GM12878 (cell line): ENCODE measurements at regions not wholly inside any gene's neighbourhood (a gene's known extent, or its start where the extent isn't known, plus 50 kb on each side); places are given as distances from the start of the nearest gene placed in this dataset.

Experiments
- ATAC-seq: fragments of 200-7000 bp; cut with Tn5 transposase; 3 replicates; pipeline ENCODE4 v1.9.1; 2020; ENCODE audit warnings: mild to moderate bottlenecking, moderate library complexity
- BruUV-seq: library from RNA; stranded (reverse); fragments of 400-500 nt; replicated peaks from 2 replicates; lab custom pipeline; 2021; lab: Mats Ljungman, UMichigan
- CTCF ChIA-PET: fragments of 300-600 bp; sonication (Branson Sonifier 250); formaldehyde crosslinking; extraction: SDS; loops from one replicate; lab custom pipeline; 2021; ENCODE audit warnings: inconsistent platforms; lab: Yijun Ruan, JAX
- POLR2A ChIA-PET: fragments of 350-600 bp; formaldehyde crosslinking; extraction: SDS; loops from one replicate; lab custom pipeline; 2021; ENCODE audit warnings: inconsistent platforms; lab: Charles Lee
- RAD21 ChIA-PET: fragments of 300-600 bp; sonication (Branson Sonifier 250); formaldehyde crosslinking; loops from one replicate; lab custom pipeline; 2023; ENCODE audit warnings: antibody characterized with exemption; ENCODE audit not compliant: unreplicated experiment; lab: Charles Lee
- SMC1A ChIA-PET: fragments of 300-600 bp; sonication (Branson Sonifier 250); formaldehyde crosslinking; loops from one replicate; lab custom pipeline; 2023; ENCODE audit not compliant: unreplicated experiment, uncharacterized antibody; lab: Charles Lee
- DNase-seq: peaks from one replicate; pipeline ENCODE4 v3.0.0-alpha.2; 2011; ENCODE audit warnings: low read depth, low spot score
- FAIRE-seq: peaks from 3 replicates; lab custom pipeline; 2011; peaks lifted over from hg19 to GRCh38; lab: Jason Lieb, UNC
- H2AFZ ChIP-seq: 2 replicates; pipeline ENCODE4 v1.6.0; 2011; ENCODE audit warnings: low read depth, low read length, control low read depth; ENCODE audit not compliant: control insufficient read depth
- H3K27ac ChIP-seq: 2 replicates; pipeline ENCODE4 v1.5.1; 2011; ENCODE audit warnings: control low read depth; ENCODE audit not compliant: control insufficient read depth, insufficient read depth
- H3K27me3 ChIP-seq, 2 experiments: replicated peaks in 1 of 2; 2 replicates each; pipeline versions ENCODE4 v1.6.0 to v1.6.1; 2011; ENCODE audit warnings: low read length in 1 of 2; ENCODE audit not compliant: control insufficient read depth in 2 of 2, insufficient read depth in 2 of 2
- H3K36me3 ChIP-seq, 2 experiments: 2 replicates each; pipeline ENCODE4 v1.5.1; 2011; ENCODE audit warnings: low read length in 1 of 2; ENCODE audit not compliant: control insufficient read depth in 2 of 2, insufficient read depth in 2 of 2
- H3K4me1 ChIP-seq: 2 replicates; pipeline ENCODE4 v1.6.1; 2011; ENCODE audit warnings: mild to moderate bottlenecking, low read length, moderate library complexity, mixed read lengths; ENCODE audit not compliant: control insufficient read depth, insufficient read depth
- H3K4me2 ChIP-seq: 2 replicates; pipeline ENCODE4 v1.6.0; 2011; ENCODE audit warnings: control low read depth; ENCODE audit not compliant: control insufficient read depth, insufficient read depth
- H3K4me3 ChIP-seq: fragments of 200-600 bp; sonication (generic); 2 replicates; pipeline ENCODE4 v1.5.1; 2016
- H3K79me2 ChIP-seq: 2 replicates; pipeline ENCODE4 v1.6.0; 2011; ENCODE audit warnings: low read length; ENCODE audit not compliant: control insufficient read depth, insufficient read depth
- H3K9ac ChIP-seq: 2 replicates; pipeline ENCODE4 v1.8.0; 2011; ENCODE audit warnings: low read length, control low read depth, mixed read lengths; ENCODE audit not compliant: control insufficient read depth, insufficient read depth
- H3K9me3 ChIP-seq: replicated peaks from 3 replicates; pipeline ENCODE4 v1.5.1; 2011; ENCODE audit warnings: mild to moderate bottlenecking, low read length; ENCODE audit not compliant: control insufficient read depth, insufficient read depth
- H4K20me1 ChIP-seq: 2 replicates; pipeline ENCODE4 v1.6.0; 2011; ENCODE audit not compliant: control insufficient read depth, insufficient read depth
- BCLAF1 ChIP-seq: fragments of 450-650 bp; IDR thresholded peaks from 2 replicates; pipeline ENCODE4 v1.6.1; 2017; ENCODE audit warnings: antibody characterized with exemption, mild to moderate bottlenecking, moderate library complexity
- BHLHE40 ChIP-seq, 2 experiments: fragments of 450-650 bp in 1 of 2; IDR thresholded peaks; 2 replicates each; pipeline ENCODE4 v1.6.1; 2011 to 2017; ENCODE audit warnings: low read depth in 2 of 2, borderline replicate concordance in 1 of 2, improper control_type of control experiment in 1 of 2, low read length in 1 of 2, mild to moderate bottlenecking in 1 of 2
- IKZF1 ChIP-seq: fragments of 450-650 bp; conservative IDR thresholded peaks from 2 replicates; pipeline ENCODE4 v1.6.1; 2017; ENCODE audit warnings: antibody characterized with exemption, mild to moderate bottlenecking
- JUNB ChIP-seq: IDR thresholded peaks from 2 replicates; pipeline ENCODE4 v1.6.1; 2016; ENCODE audit warnings: antibody characterized with exemption, mild to moderate bottlenecking
- KAT2A ChIP-seq: conservative IDR thresholded peaks from 2 replicates; pipeline ENCODE4 v1.6.1; 2011; ENCODE audit warnings: low read depth, low read length; ENCODE audit not compliant: control insufficient read depth
- MEF2A ChIP-seq: IDR thresholded peaks from 2 replicates; pipeline ENCODE4 v1.6.1; 2011; ENCODE audit warnings: low read depth, mild to moderate bottlenecking, low read length, moderate library complexity; ENCODE audit not compliant: insufficient read depth
- MEF2B ChIP-seq: fragments of 450-650 bp; IDR thresholded peaks from 2 replicates; pipeline ENCODE4 v1.6.1; 2018; ENCODE audit warnings: mild to moderate bottlenecking, moderate library complexity; ENCODE audit not compliant: partially characterized antibody, poor library complexity, severe bottlenecking
- MLLT1 ChIP-seq: fragments of 450-650 bp; IDR thresholded peaks from 2 replicates; pipeline ENCODE4 v1.6.1; 2016; ENCODE audit warnings: mild to moderate bottlenecking
- MXI1 ChIP-seq: fragments of 150-350 bp; IDR thresholded peaks from 2 replicates; pipeline ENCODE4 v1.6.1; 2011; ENCODE audit warnings: low read depth, mild to moderate bottlenecking, inconsistent platforms, low read length, improper control_type of control experiment
- MYB ChIP-seq: fragments of 150-350 bp; IDR thresholded peaks from 2 replicates; pipeline ENCODE4 v1.6.1; 2014; ENCODE audit warnings: mild to moderate bottlenecking, low read depth, low read length, borderline replicate concordance
- NBN ChIP-seq: fragments of 450-650 bp; IDR thresholded peaks from 2 replicates; pipeline ENCODE4 v1.6.1; 2016
- NFYB ChIP-seq: IDR thresholded peaks from 2 replicates; pipeline ENCODE4 v1.6.1; 2011; ENCODE audit warnings: low read depth, mild to moderate bottlenecking, low read length, improper control_type of control experiment, moderate library complexity; ENCODE audit not compliant: insufficient read depth
- POLR2AphosphoS2 ChIP-seq: IDR thresholded peaks from 2 replicates; pipeline ENCODE4 v1.6.1; 2011; ENCODE audit warnings: low read depth, mild to moderate bottlenecking, low read length, improper control_type of control experiment, moderate library complexity
- RCOR1 ChIP-seq: conservative IDR thresholded peaks from 2 replicates; pipeline ENCODE4 v1.6.1; 2012; ENCODE audit warnings: low read depth, low read length, improper control_type of control experiment
- TCF3 ChIP-seq: IDR thresholded peaks from 2 replicates; pipeline ENCODE4 v1.6.1; 2012; ENCODE audit warnings: low read depth, mild to moderate bottlenecking, low read length, borderline replicate concordance; ENCODE audit not compliant: insufficient read depth
- YY1 ChIP-seq: IDR thresholded peaks from 2 replicates; pipeline ENCODE4 v1.6.1; 2011; ENCODE audit warnings: low read depth, mild to moderate bottlenecking, low read length
- ZNF687 ChIP-seq: fragments of 450-650 bp; IDR thresholded peaks from 2 replicates; pipeline ENCODE4 v1.6.1; 2017; ENCODE audit warnings: mild to moderate bottlenecking, moderate library complexity
- WGBS: methylation state at CpG from one replicate; pipeline ENCODE4 v1.1.6; 2016; ENCODE audit warnings: low lambda C conversion rate; ENCODE audit not compliant: insufficient replicate concordance, insufficient coverage; ENCODE audit errors: missing lambda C conversion rate; 5-methylcytosine and 5-hydroxymethylcytosine counted together
- in situ Hi-C: fragments of 300-500 bp; cut with MboI; formaldehyde crosslinking; loops from 9 replicates; pipeline ENCODE4 v1.14.3; 2018; ENCODE audit warnings: mixed read lengths
- intact Hi-C: fragments of 100-400 bp; cut with micrococcal nuclease; formaldehyde crosslinking; loops from one replicate; pipeline ENCODE4 v1.14.2; 2022; ENCODE audit not compliant: unreplicated experiment

GRCh38 chr14:23895053-23895419 is 58.5 kb upstream of the DHRS4 start:
- RAD21 ChIA-PET = no interaction called here
- no peak overlapping the region for H3K4me3 ChIP-seq
- FAIRE-seq = no peak
- no peaks in the 10 kb centered on the region for H3K79me2 ChIP-seq
- H4K20me1 ChIP-seq = no peaks in the 10 kb centered on the region
- no TSS peak for BruUV-seq
- SMC1A ChIA-PET = interaction anchor here (0.6 kb wide), 1 partner anchor 14 kb away, joined by 3 read pairs; no protein-coding TSS in a partner anchor
- no peaks in the 10 kb centered on the region for H3K4me1 ChIP-seq
- in situ Hi-C loops = no loop called here
- H3K27me3 ChIP-seq = no peaks in the 10 kb centered on the region; a peak in 1 of 4 replicates
- no peaks in the 10 kb centered on the region for H3K36me3 ChIP-seq
- POLR2A ChIA-PET = no interaction called here
- no peak for DNase-seq
- WGBS = 0% methylated on average over 1 of the region's 1 CpG
- intact Hi-C loops = no loop called here
- no peak overlapping the region for H3K9ac ChIP-seq
- no peak overlapping the region for H3K4me2 ChIP-seq
- CTCF ChIA-PET = interaction anchor here (1.2 to 2.1 kb wide), 2 partner anchors 16 to 59 kb away, joined by 3 to 8 read pairs; partner anchors contain the start of gene DHRS4
- no peak overlapping the region for H2AFZ ChIP-seq
- no peak for ATAC-seq
- H3K27ac ChIP-seq = no peak overlapping the region
- no peaks in the 10 kb centered on the region for H3K9me3 ChIP-seq
- TF ChIP-seq BHLHE40 (IDR thresholded peaks at IDR 0.05; ENCODE audit: borderline replicate concordance in 1 of 2, low read depth in 2 of 2, low read length in 1 of 2) (no peak), IKZF1 (no peak), KAT2A (no peak), NFYB (no peak), MEF2A (no peak), MLLT1 (no peak), JUNB (no peak), NBN (no peak), MYB (no peak), MEF2B (no peak), ZNF687 (no peak), MXI1 (no peak), TCF3 (no peak), RCOR1 (no peak), POLR2AphosphoS2 (no peak), YY1 (no peak), BCLAF1 (no peak)
